Stimulated activated CD8-positive, alpha-beta memory T cell treated with anti-CD3 and anti-CD28 coated beads, Interleukin-2, amount 100 ng/mL, for 48 hours (primary cell): ENCODE measurements at regions not wholly inside any gene's neighbourhood (a gene's known extent, or its start where the extent isn't known, plus 50 kb on each side); places are given as distances from the start of the nearest gene placed in this dataset.
"Not testable (repeated sequence)": the region's sequence is repeated elsewhere in the genome, so short reads cannot be mapped to it uniquely, and the experiment has no call there.

ENCODE experiments used
- DNase-seq, 2 donors: peaks; one replicate each; pipeline ENCODE4 v3.0.0-alpha.2; 2020; ENCODE audit warnings: low read depth in 2 of 2

- no peak for DNase-seq
These were observed 98.6 kb downstream of the NAV1 start for GRCh38 chr1:201637282-201638079.

- no peak for DNase-seq
These were observed 100.5 kb downstream of the NAV1 start for GRCh38 chr1:201639391-201639790.

GRCh38 chr1:201639826-201640225 lies 100.9 kb downstream of the NAV1 start:
- DNase-seq = no peak

- DNase-seq = no peak
These were observed 101.7 kb downstream of the NAV1 start for GRCh38 chr1:201640624-201641023.

- no peak for DNase-seq
These were observed 102.8 kb downstream of the NAV1 start for GRCh38 chr1:201641524-201642253.

GRCh38 chr1:201643835-201644104 lies 104.8 kb downstream of the NAV1 start:
- DNase-seq = no peak

GRCh38 chr1:201644197-201644596 lies 105.3 kb downstream of the NAV1 start:
- DNase-seq = no peak

GRCh38 chr1:201645000-201645399 lies 106.1 kb downstream of the NAV1 start:
- DNase-seq = not testable (repeated sequence)

GRCh38 chr1:201645956-201646355 lies 107.0 kb downstream of the NAV1 start:
- no peak for DNase-seq

GRCh38 chr1:201646411-201647022 lies 107.6 kb downstream of the NAV1 start:
- DNase-seq = no peak

- no peak for DNase-seq
These were observed 108.2 kb downstream of the NAV1 start for GRCh38 chr1:201647094-201647493.

- DNase-seq = no peak
These were observed 108.8 kb downstream of the NAV1 start for GRCh38 chr1:201647722-201648065.

- no peak for DNase-seq
These were observed 109.4 kb downstream of the NAV1 start for GRCh38 chr1:201648066-201648906.

- DNase-seq = no peak
These were observed 110.2 kb downstream of the NAV1 start for GRCh38 chr1:201648907-201649721.

GRCh38 chr1:201649761-201650622 lies 111.1 kb downstream of the NAV1 start:
- DNase-seq = no peak

GRCh38 chr1:201650623-201650933 lies 111.7 kb downstream of the NAV1 start:
- DNase-seq = no peak

GRCh38 chr1:201652181-201652580 lies 113.3 kb downstream of the NAV1 start:
- no peak for DNase-seq

- DNase-seq = no peak
These were observed 114.3 kb downstream of the NAV1 start for GRCh38 chr1:201653233-201653632.

- no peak for DNase-seq
These were observed 115.0 kb downstream of the NAV1 start for GRCh38 chr1:201653883-201654282.

GRCh38 chr1:201655243-201655642 lies 116.3 kb downstream of the NAV1 start:
- DNase-seq = no peak

- no peak for DNase-seq
These were observed 117.0 kb downstream of the NAV1 start for GRCh38 chr1:201655910-201656309.
